Neural cell (in vitro differentiated cells): ENCODE measurements at regions not wholly inside any gene's neighbourhood (a gene's known extent, or its start where the extent isn't known, plus 50 kb on each side); places are given as distances from the start of the nearest gene placed in this dataset.

Source experiments
- H2AFZ ChIP-seq: fragments of 200-600, 300-800 bp; sonication (generic), shearing (Covaris generic); 2 replicates; pipeline ENCODE4 v1.6.0; 2014; ENCODE audit warnings: low read depth, mild to moderate bottlenecking, antibody characterized with exemption, low read length, moderate library complexity
- H3F3A ChIP-seq: fragments of 200-600 bp; shearing (Covaris generic); 2 replicates; pipeline ENCODE4 v1.6.1; 2016; ENCODE audit warnings: mild to moderate bottlenecking, moderate library complexity, mixed read lengths, antibody characterized with exemption, low read length; ENCODE audit not compliant: insufficient read depth, poor library complexity, severe bottlenecking
- H3K27ac ChIP-seq: fragments of 200-600, 300-800 bp; sonication (generic), shearing (Covaris generic); 2 replicates; pipeline ENCODE4 v1.5.1; 2014; ENCODE audit warnings: mild to moderate bottlenecking, low read length, moderate library complexity
- H3K27me3 ChIP-seq: fragments of 300-800, 200-600 bp; sonication (generic), shearing (Covaris generic); 2 replicates; pipeline ENCODE4 v1.6.0; 2014; ENCODE audit warnings: mild to moderate bottlenecking, low read depth, low read length, moderate library complexity; ENCODE audit not compliant: insufficient read depth
- H3K36me3 ChIP-seq: fragments of 300-800, 200-600 bp; sonication (generic), shearing (Covaris generic); 2 replicates; pipeline ENCODE4 v1.5.1; 2014; ENCODE audit warnings: mild to moderate bottlenecking, antibody characterized with exemption, low read length, moderate library complexity; ENCODE audit not compliant: insufficient read depth
- H3K4me2 ChIP-seq: fragments of 300-800, 200-600 bp; sonication (generic), shearing (Covaris generic); 2 replicates; pipeline ENCODE4 v1.6.0; 2014; ENCODE audit warnings: mild to moderate bottlenecking, low read length
- H3K4me3 ChIP-seq: fragments of 300-800, 200-600 bp; sonication (generic), shearing (Covaris generic); 2 replicates; pipeline ENCODE4 v1.5.1; 2014; ENCODE audit warnings: mild to moderate bottlenecking, low read length, moderate library complexity
- H3K79me2 ChIP-seq: fragments of 200-600 bp; shearing (Covaris generic); replicated peaks from 2 replicates; pipeline ENCODE4 v1.6.0; 2014; ENCODE audit warnings: mild to moderate bottlenecking, low read length, moderate library complexity; ENCODE audit not compliant: insufficient read depth
- H3K9ac ChIP-seq: fragments of 300-800, 200-600 bp; sonication (generic), shearing (Covaris generic); 2 replicates; pipeline ENCODE4 v1.6.1; 2016; ENCODE audit warnings: mild to moderate bottlenecking, low read length, mixed read lengths
- H3K9me2 ChIP-seq: fragments of 200-600 bp; shearing (Covaris generic); 2 replicates; pipeline ENCODE4 v1.6.1; 2016; ENCODE audit warnings: mild to moderate bottlenecking, low read length, mixed read lengths; ENCODE audit not compliant: insufficient read depth
- H3K9me3 ChIP-seq: fragments of 200-600, 300-800 bp; sonication (generic), shearing (Covaris generic); 2 replicates; pipeline ENCODE4 v1.6.1; 2016; ENCODE audit warnings: mild to moderate bottlenecking, mixed run types, low read length, moderate library complexity, mixed read lengths
- H4K20me1 ChIP-seq: fragments of 200-600 bp; shearing (Covaris generic); 2 replicates; pipeline ENCODE4 v1.6.1; 2016; ENCODE audit warnings: mild to moderate bottlenecking, mixed run types; ENCODE audit not compliant: insufficient read depth
- CTCF ChIP-seq: fragments of 450-650 bp; IDR thresholded peaks from 2 replicates; pipeline ENCODE4 v1.5.1; 2014; ENCODE audit warnings: antibody characterized with exemption, mild to moderate bottlenecking, moderate library complexity; ENCODE audit not compliant: poor library complexity, severe bottlenecking
- EP300 ChIP-seq: fragments of 450-650 bp; conservative IDR thresholded peaks from 2 replicates; pipeline ENCODE4 v1.6.1; 2014; ENCODE audit warnings: antibody characterized with exemption, mild to moderate bottlenecking, moderate library complexity; ENCODE audit not compliant: poor library complexity, severe bottlenecking
- EZH2 ChIP-seq: fragments of 200-600, 300-800 bp; shearing (Covaris generic), sonication (generic); IDR thresholded peaks from 2 replicates; pipeline ENCODE4 v1.6.1; 2014; ENCODE audit warnings: antibody characterized with exemption, low read length, borderline replicate concordance, mild to moderate bottlenecking; ENCODE audit not compliant: insufficient read depth, poor library complexity, severe bottlenecking
- MXI1 ChIP-seq: fragments of 450-650 bp; conservative IDR thresholded peaks from 2 replicates; pipeline ENCODE4 v1.6.1; 2014; ENCODE audit warnings: antibody characterized with exemption, mild to moderate bottlenecking; ENCODE audit not compliant: poor library complexity, severe bottlenecking
- POLR2AphosphoS5 ChIP-seq: IDR thresholded peaks from 2 replicates; pipeline ENCODE4 v1.6.1; 2012
- RAD21 ChIP-seq: fragments of 450-650 bp; conservative IDR thresholded peaks from 2 replicates; pipeline ENCODE4 v1.6.1; 2014; ENCODE audit warnings: antibody characterized with exemption, mild to moderate bottlenecking, moderate library complexity
- REST ChIP-seq: IDR thresholded peaks from 2 replicates; pipeline ENCODE4 v1.6.1; 2012; ENCODE audit warnings: borderline replicate concordance
- SMC3 ChIP-seq: fragments of 450-650 bp; conservative IDR thresholded peaks from 2 replicates; pipeline ENCODE4 v1.6.1; 2014; ENCODE audit warnings: antibody characterized with exemption, mild to moderate bottlenecking, moderate library complexity; ENCODE audit not compliant: poor library complexity
- TAF1 ChIP-seq: IDR thresholded peaks from 2 replicates; pipeline ENCODE4 v1.6.1; 2012; ENCODE audit warnings: low read depth

- Histone ChIP-seq H3K9me2 (no peaks in the 10 kb centered on the region), H3K4me3 (no peak overlapping the region), H3K27me3 (no peaks in the 10 kb centered on the region), H3K79me2 (no peaks in the 10 kb centered on the region), H3K36me3 (no peaks in the 10 kb centered on the region), H2AFZ (no peak overlapping the region), H3K9ac (no peak overlapping the region), H3F3A (no peaks in the 10 kb centered on the region), H3K9me3 (no peaks in the 10 kb centered on the region), H4K20me1 (no peaks in the 10 kb centered on the region), H3K27ac (no peak overlapping the region), H3K4me2 (no peak overlapping the region)
- TF ChIP-seq EP300 (no peak), POLR2AphosphoS5 (no peak), REST (no peak), RAD21 (no peak), CTCF (no peak), MXI1 (no peak), TAF1 (no peak), SMC3 (no peak)
Observed at GRCh38 chr1:218813237-218813636, 360.4 kb upstream of the LYPLAL1 start.

- Histone ChIP-seq H3K4me3 (no peak overlapping the region), H3K9me2 (no peaks in the 10 kb centered on the region), H3K27ac (no peak overlapping the region), H3K4me2 (no peak overlapping the region), H2AFZ (no peak overlapping the region), H3K36me3 (no peaks in the 10 kb centered on the region), H3K9me3 (no peaks in the 10 kb centered on the region), H3K79me2 (no peaks in the 10 kb centered on the region), H3F3A (no peaks in the 10 kb centered on the region), H3K9ac (no peak overlapping the region), H4K20me1 (no peaks in the 10 kb centered on the region), H3K27me3 (no peaks in the 10 kb centered on the region)
- TF ChIP-seq RAD21 (no peak), SMC3 (no peak), MXI1 (no peak), REST (no peak), EZH2 (no peak), EP300 (no peak), TAF1 (no peak), POLR2AphosphoS5 (no peak), CTCF (no peak)
Observed at GRCh38 chr1:218815076-218815475, 358.6 kb upstream of the LYPLAL1 start.
